ENCODE measurements at regions not wholly inside any gene's neighbourhood (a gene's known extent, or its start where the extent isn't known, plus 50 kb on each side); places are given as distances from the start of the nearest gene placed in this dataset.

DNA sequence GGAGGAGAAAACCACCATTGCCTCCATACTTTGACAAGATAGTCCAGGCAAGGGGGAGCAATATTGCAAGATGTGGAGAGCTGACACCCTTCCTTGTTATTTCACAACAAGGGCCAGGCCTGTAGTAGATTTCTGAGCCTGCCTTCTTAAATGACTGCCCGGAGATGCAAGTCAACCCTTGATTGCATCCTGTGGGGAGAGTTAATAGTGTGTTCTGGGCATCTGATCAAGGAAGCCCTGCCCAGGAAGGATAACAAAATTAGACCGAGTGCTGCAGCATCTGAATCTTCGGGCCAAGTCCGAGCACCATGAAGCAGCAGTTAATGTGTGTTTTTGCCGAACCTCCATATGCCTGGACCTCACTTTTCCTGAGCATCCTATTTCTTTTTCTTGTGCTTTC, 382.3 kb downstream of the PRDM2 start:
- H3K4me3 ChIP-seq = no peak overlapping the region
- no peak overlapping the region for H3K4me2 ChIP-seq
- H3K27me3 ChIP-seq = no peaks in the 10 kb centered on the region
- H3K36me3 ChIP-seq (replicated peaks; ENCODE audit: insufficient read depth, low read depth) = no peaks in the 10 kb centered on the region
- no peak overlapping the region for H3K27ac ChIP-seq
- H3K79me2 ChIP-seq = no peaks in the 10 kb centered on the region
- WGBS (ENCODE audit: low lambda C conversion rate, missing lambda C conversion rate) = 67% methylated on average over 5 of the region's 5 CpGs
- H3K4me1 ChIP-seq (ENCODE audit: insufficient read depth) = no peaks in the 10 kb centered on the region
- H4K20me1 ChIP-seq (ENCODE audit: insufficient read depth, poor library complexity, severe bottlenecking) = no peaks in the 10 kb centered on the region
- TF ChIP-seq EZH2 (IDR thresholded peaks at IDR 0.05; ENCODE audit: borderline replicate concordance) = no peak
- TF ChIP-seq, protein P1, sequence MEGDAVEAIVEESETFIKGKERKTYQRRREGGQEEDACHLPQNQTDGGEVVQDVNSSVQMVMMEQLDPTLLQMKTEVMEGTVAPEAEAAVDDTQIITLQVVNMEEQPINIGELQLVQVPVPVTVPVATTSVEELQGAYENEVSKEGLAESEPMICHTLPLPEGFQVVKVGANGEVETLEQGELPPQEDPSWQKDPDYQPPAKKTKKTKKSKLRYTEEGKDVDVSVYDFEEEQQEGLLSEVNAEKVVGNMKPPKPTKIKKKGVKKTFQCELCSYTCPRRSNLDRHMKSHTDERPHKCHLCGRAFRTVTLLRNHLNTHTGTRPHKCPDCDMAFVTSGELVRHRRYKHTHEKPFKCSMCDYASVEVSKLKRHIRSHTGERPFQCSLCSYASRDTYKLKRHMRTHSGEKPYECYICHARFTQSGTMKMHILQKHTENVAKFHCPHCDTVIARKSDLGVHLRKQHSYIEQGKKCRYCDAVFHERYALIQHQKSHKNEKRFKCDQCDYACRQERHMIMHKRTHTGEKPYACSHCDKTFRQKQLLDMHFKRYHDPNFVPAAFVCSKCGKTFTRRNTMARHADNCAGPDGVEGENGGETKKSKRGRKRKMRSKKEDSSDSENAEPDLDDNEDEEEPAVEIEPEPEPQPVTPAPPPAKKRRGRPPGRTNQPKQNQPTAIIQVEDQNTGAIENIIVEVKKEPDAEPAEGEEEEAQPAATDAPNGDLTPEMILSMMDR (IDR thresholded peaks at IDR 0.05; ENCODE audit: poor library complexity) = no peak
- TF ChIP-seq EZH2phosphoT487 (IDR thresholded peaks at IDR 0.05; ENCODE audit: low read depth, severe bottlenecking, unreplicated experiment) = no peak
- no peaks in the 10 kb centered on the region for H3K9me3 ChIP-seq (ENCODE audit: low read depth)
- no peaks in the 10 kb centered on the region for H3K9me2 ChIP-seq (replicated peaks; ENCODE audit: insufficient read depth)
- DNase-seq (ENCODE audit: low spot score) = no peak
- H2AFZ ChIP-seq = no peak overlapping the region

DNA sequence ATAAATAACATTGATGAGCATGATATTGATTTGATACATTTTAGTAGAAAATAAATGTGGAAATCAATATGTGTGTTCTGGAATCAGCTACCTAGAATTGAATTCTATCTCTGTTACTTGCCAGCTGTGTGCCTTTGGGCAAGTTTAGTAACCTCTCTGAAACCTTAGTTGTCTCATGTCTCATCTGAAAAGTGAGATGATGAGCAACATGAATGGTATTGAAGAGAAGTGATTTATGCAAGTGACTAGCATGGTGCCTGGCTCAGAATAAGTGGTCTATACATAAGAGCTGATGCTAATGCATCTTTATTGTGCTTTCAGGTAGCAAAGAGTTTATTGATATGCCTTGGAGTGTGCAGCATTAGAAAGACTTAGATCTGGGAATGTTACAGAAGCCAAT, 383.3 kb downstream of the PRDM2 start:
- H3K9me3 ChIP-seq (ENCODE audit: low read depth) = no peaks in the 10 kb centered on the region
- TF ChIP-seq EZH2phosphoT487 (IDR thresholded peaks at IDR 0.05; ENCODE audit: low read depth, severe bottlenecking, unreplicated experiment) (no peak), EZH2 (IDR thresholded peaks at IDR 0.05; ENCODE audit: borderline replicate concordance) (no peak)
- TF ChIP-seq, protein P1 (IDR thresholded peaks at IDR 0.05; ENCODE audit: poor library complexity) = no peak
- H3K27ac ChIP-seq = no peak overlapping the region
- no peaks in the 10 kb centered on the region for H3K9me2 ChIP-seq (replicated peaks; ENCODE audit: insufficient read depth)
- H3K4me2 ChIP-seq = no peak overlapping the region
- H3K36me3 ChIP-seq (replicated peaks; ENCODE audit: insufficient read depth, low read depth) = no peaks in the 10 kb centered on the region
- no peak for DNase-seq (ENCODE audit: low spot score)
- H3K4me1 ChIP-seq (ENCODE audit: insufficient read depth) = no peaks in the 10 kb centered on the region
- no peaks in the 10 kb centered on the region for H3K27me3 ChIP-seq
- H4K20me1 ChIP-seq (ENCODE audit: insufficient read depth, poor library complexity, severe bottlenecking) = no peaks in the 10 kb centered on the region
- H2AFZ ChIP-seq = no peak overlapping the region
- no peak overlapping the region for H3K4me3 ChIP-seq
- no peaks in the 10 kb centered on the region for H3K79me2 ChIP-seq

DNA sequence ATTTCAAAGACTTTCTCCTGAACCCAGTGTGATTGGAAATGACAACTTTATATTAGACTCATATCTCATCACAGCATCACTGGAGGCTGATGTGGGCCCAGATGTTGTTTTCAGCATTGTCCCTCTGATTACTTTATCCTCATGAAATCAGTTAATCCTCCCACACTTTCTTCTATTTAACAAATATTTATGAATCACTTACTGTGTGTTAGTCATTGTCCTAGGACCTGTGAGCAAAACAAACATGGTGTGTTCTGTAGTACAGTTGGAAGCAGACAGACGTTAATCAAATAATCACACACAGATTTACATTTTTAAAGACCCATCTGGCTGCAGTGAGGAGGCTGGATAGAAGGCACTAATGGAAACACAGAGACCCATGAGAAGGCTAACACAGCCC, 383.7 kb downstream of the PRDM2 start:
- 80% methylated on average over 1 of the region's 1 CpG for WGBS (ENCODE audit: low lambda C conversion rate, missing lambda C conversion rate)
- Histone ChIP-seq H2AFZ (no peak overlapping the region), H3K4me3 (no peak overlapping the region), H3K27me3 (no peaks in the 10 kb centered on the region), H3K9me2 (replicated peaks; ENCODE audit: insufficient read depth) (no peaks in the 10 kb centered on the region), H3K9me3 (ENCODE audit: low read depth) (no peaks in the 10 kb centered on the region), H4K20me1 (ENCODE audit: insufficient read depth, poor library complexity, severe bottlenecking) (no peaks in the 10 kb centered on the region), H3K4me1 (ENCODE audit: insufficient read depth) (no peaks in the 10 kb centered on the region), H3K4me2 (no peak overlapping the region), H3K36me3 (replicated peaks; ENCODE audit: insufficient read depth, low read depth) (no peaks in the 10 kb centered on the region), H3K79me2 (no peaks in the 10 kb centered on the region), H3K27ac (no peak overlapping the region)
- DNase-seq (ENCODE audit: low spot score) = no peak
- no peak for TF ChIP-seq EZH2 (IDR thresholded peaks at IDR 0.05; ENCODE audit: borderline replicate concordance)
- TF ChIP-seq, protein P1 (IDR thresholded peaks at IDR 0.05; ENCODE audit: poor library complexity) = no peak

DNA sequence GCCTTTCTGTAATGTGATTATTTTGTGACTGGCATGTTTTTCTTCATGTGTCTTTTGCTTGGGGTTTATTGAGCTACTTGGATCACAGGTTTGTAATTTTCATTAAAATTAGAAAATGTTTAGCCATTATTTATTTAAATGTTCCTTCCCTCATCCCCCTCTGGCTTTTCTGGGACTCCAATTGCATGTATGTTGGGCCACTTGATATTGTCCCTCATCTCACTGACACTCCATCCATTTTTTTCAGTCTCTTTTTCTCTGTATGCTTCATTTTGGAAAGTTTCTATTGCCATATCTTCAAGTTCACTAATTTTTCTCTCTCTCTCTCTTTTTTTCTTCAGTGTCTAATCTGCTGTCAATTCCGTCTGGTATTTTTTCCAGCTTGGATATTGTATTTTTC, 390.1 kb downstream of the PRDM2 start:
- Histone ChIP-seq H2AFZ (no peak overlapping the region), H4K20me1 (ENCODE audit: insufficient read depth, poor library complexity, severe bottlenecking) (no peaks in the 10 kb centered on the region), H3K9me3 (ENCODE audit: low read depth) (peaks cover 10% of the 10 kb centered on the region), H3K27ac (no peak overlapping the region), H3K4me1 (ENCODE audit: insufficient read depth) (no peaks in the 10 kb centered on the region), H3K36me3 (replicated peaks; ENCODE audit: insufficient read depth, low read depth) (no peaks in the 10 kb centered on the region), H3K9me2 (replicated peaks; ENCODE audit: insufficient read depth) (no peaks in the 10 kb centered on the region), H3K4me3 (no peak overlapping the region), H3K79me2 (no peaks in the 10 kb centered on the region), H3K27me3 (no peaks in the 10 kb centered on the region), H3K4me2 (no peak overlapping the region)
- TF ChIP-seq, protein P1 (IDR thresholded peaks at IDR 0.05; ENCODE audit: poor library complexity) = no peak
- TF ChIP-seq EZH2phosphoT487 (IDR thresholded peaks at IDR 0.05; ENCODE audit: low read depth, severe bottlenecking, unreplicated experiment) (no peak), EZH2 (IDR thresholded peaks at IDR 0.05; ENCODE audit: borderline replicate concordance) (no peak)
- no peak for DNase-seq (ENCODE audit: low spot score)
- 94% methylated on average over 1 of the region's 1 CpG for WGBS (ENCODE audit: low lambda C conversion rate, missing lambda C conversion rate)

Measured in hepatocyte (in vitro differentiated cells).